ENCODE measurements at regions not wholly inside any gene's neighbourhood (a gene's known extent, or its start where the extent isn't known, plus 50 kb on each side); places are given as distances from the start of the nearest gene placed in this dataset.

GRCh38 chr2:239715202-239715601, 309.9 kb downstream of the NDUFA10 start:
- TF ChIP-seq CTCF (IDR thresholded peaks at IDR 0.05) (no peak), POLR2AphosphoS5 (IDR thresholded peaks at IDR 0.05) (no peak)

Data from suprapubic skin (tissue), 3 donors.